K562 (cell line): ENCODE measurements at regions not wholly inside any gene's neighbourhood (a gene's known extent, or its start where the extent isn't known, plus 50 kb on each side); places are given as distances from the start of the nearest gene placed in this dataset.

Source experiments
- ATAC-seq: fragments of 200-7000 bp; cut with Tn5 transposase; 3 replicates; pipeline ENCODE4 v1.9.1; 2020; ENCODE audit warnings: moderate library complexity
- BruUV-seq: library from RNA; stranded (reverse); fragments of 400-500 nt; replicated peaks from 2 replicates; lab custom pipeline; 2021; lab: Mats Ljungman, UMichigan
- CTCF ChIA-PET: fragments of 300-600 bp; formaldehyde crosslinking; extraction: SDS; loops from one replicate; lab custom pipeline; 2021; ENCODE audit warnings: low intra/inter-chr PET ratio; lab: Yijun Ruan, JAX
- POLR2A ChIA-PET: fragments of 300-600, 350-650 bp; sonication (Branson Sonifier 250); formaldehyde crosslinking; extraction: SDS; loops from one replicate; lab custom pipeline; 2021; ENCODE audit warnings: antibody characterized with exemption, inconsistent platforms; lab: Yijun Ruan, JAX
- DNase-seq, 4 experiments: peaks; one replicate each; pipeline versions ENCODE4 v3.0.0 to v3.0.0-alpha.2; 2011 to 2018; ENCODE audit warnings: low spot score in 3 of 4, mixed read lengths in 3 of 4; ENCODE audit errors: extremely low read depth in 1 of 4
- FAIRE-seq: peaks from 2 replicates; lab custom pipeline; 2011; peaks lifted over from hg19 to GRCh38; lab: Jason Lieb, UNC
- H2AFZ ChIP-seq: 2 replicates; pipeline ENCODE4 v1.6.0; 2011; ENCODE audit warnings: low read depth, low read length, control low read depth, inconsistent platforms
- H3K27ac ChIP-seq: fragments of 200-600 bp; 3 replicates; pipeline ENCODE4 v1.8.0; 2011; ENCODE audit warnings: low read depth, mild to moderate bottlenecking, control low read depth, inconsistent platforms, low read length, moderate library complexity, mixed read lengths; ENCODE audit errors: extremely low read depth
- H3K27me3 ChIP-seq, 2 experiments: fragments of 300-600 bp in 1 of 2; 2 replicates in 1 of 2; 3 replicates in 1 of 2; pipeline versions ENCODE4 v1.6.0 to v1.8.0; 2011; ENCODE audit warnings: inconsistent platforms in 2 of 2, low read length in 2 of 2, mild to moderate bottlenecking in 1 of 2, mixed read lengths in 1 of 2, moderate library complexity in 1 of 2; ENCODE audit not compliant: control insufficient read depth in 2 of 2, insufficient read depth in 2 of 2
- H3K36me3 ChIP-seq: fragments of 300-600 bp; 3 replicates; pipeline ENCODE4 v1.8.0; 2011; ENCODE audit warnings: mild to moderate bottlenecking, low read length, inconsistent platforms; ENCODE audit not compliant: control insufficient read depth, insufficient read depth
- H3K4me1 ChIP-seq, 2 experiments: fragments of 200-600 bp in 1 of 2; replicated peaks in 1 of 2; 2 replicates in 1 of 2; 3 replicates in 1 of 2; pipeline versions ENCODE4 v1.5.1 to v1.8.0; 2011; ENCODE audit warnings: inconsistent platforms in 2 of 2, low read length in 2 of 2, mild to moderate bottlenecking in 1 of 2, mixed read lengths in 1 of 2, moderate library complexity in 1 of 2; ENCODE audit not compliant: control insufficient read depth in 2 of 2, insufficient read depth in 2 of 2
- H3K4me2 ChIP-seq: 2 replicates; pipeline ENCODE4 v1.6.1; 2011; ENCODE audit warnings: low read length, control low read depth, inconsistent platforms, mixed read lengths; ENCODE audit not compliant: insufficient read depth
- H3K4me3 ChIP-seq: fragments of 200-600 bp; sonication (generic), shearing (Covaris generic); 2 replicates; pipeline ENCODE4 v1.5.1; 2016; ENCODE audit warnings: control low read depth, inconsistent platforms
- H3K79me2 ChIP-seq: fragments of 200-600 bp; 3 replicates; pipeline ENCODE4 v1.8.0; 2011; ENCODE audit warnings: low read length, inconsistent platforms; ENCODE audit not compliant: control insufficient read depth, insufficient read depth
- H3K9ac ChIP-seq, 2 experiments: 2 replicates each; pipeline versions ENCODE4 v1.6.0 to v1.6.1; 2011; ENCODE audit warnings: low read depth in 2 of 2, low read length in 2 of 2, control low read depth in 1 of 2, inconsistent platforms in 1 of 2, mild to moderate bottlenecking in 1 of 2, mixed read lengths in 1 of 2; ENCODE audit not compliant: insufficient read depth in 1 of 2
- H3K9me1 ChIP-seq: one replicate; pipeline ENCODE4 v1.6.0; 2011; ENCODE audit warnings: inconsistent platforms, mild to moderate bottlenecking, low read length, moderate library complexity; ENCODE audit not compliant: control insufficient read depth, insufficient read depth
- H3K9me3 ChIP-seq: replicated peaks from 2 replicates; pipeline ENCODE4 v1.5.1; 2011; ENCODE audit warnings: low read depth, low read length, inconsistent platforms; ENCODE audit not compliant: control insufficient read depth, insufficient read depth
- H4K20me1 ChIP-seq: replicated peaks from 2 replicates; pipeline ENCODE4 v1.6.1; 2011; ENCODE audit warnings: low read length, inconsistent platforms, mixed read lengths; ENCODE audit not compliant: control insufficient read depth, insufficient read depth
- BRD9 ChIP-seq: fragments of 450-650 bp; IDR thresholded peaks from 2 replicates; pipeline ENCODE4 v1.6.1; 2018; ENCODE audit warnings: low read depth; ENCODE audit not compliant: partially characterized antibody
- CBX3 ChIP-seq, 2 experiments: IDR thresholded peaks; 1 replicate in 1 of 2; 2 replicates in 1 of 2; pipeline ENCODE4 v1.6.1; 2012; ENCODE audit warnings: inconsistent platforms in 2 of 2, low read length in 2 of 2, borderline replicate concordance in 1 of 2, control low read depth in 1 of 2
- CC2D1A ChIP-seq: fragments of 450-650 bp; IDR thresholded peaks from 2 replicates; pipeline ENCODE4 v1.6.1; 2017; ENCODE audit warnings: mild to moderate bottlenecking
- MECOM ChIP-seq: fragments of 250-450 bp; sonication (Bioruptor Pico); IDR thresholded peaks from 2 replicates; pipeline ENCODE4 v1.8.0; 2022; ENCODE audit warnings: inconsistent platforms
- TEAD2 ChIP-seq: fragments of 450-650 bp; IDR thresholded peaks from 2 replicates; pipeline ENCODE4 v1.6.1; 2016; ENCODE audit warnings: missing genetic modification characterization, control low read depth, missing compliant biosample characterization
- UBTF ChIP-seq, 2 experiments: IDR thresholded peaks; 2 replicates each; pipeline ENCODE4 v1.6.1; 2012; ENCODE audit warnings: improper control_type of control experiment in 2 of 2, low read depth in 2 of 2, low read length in 2 of 2, borderline replicate concordance in 1 of 2
- ZNF583 ChIP-seq: fragments of 250-450 bp; sonication (Bioruptor Pico); IDR thresholded peaks from 2 replicates; pipeline ENCODE4 v1.4.0; 2020
- WGBS: fragments of 100-300 bp; shearing (Covaris generic); methylation state at CpG from one replicate; pipeline ENCODE4 v1.1.6; 2016; ENCODE audit warnings: low coverage, mixed read lengths; ENCODE audit not compliant: insufficient coverage; ENCODE audit errors: missing lambda C conversion rate; 5-methylcytosine and 5-hydroxymethylcytosine counted together
- in situ Hi-C: fragments of 300-500 bp; cut with MboI; formaldehyde crosslinking; loops from 4 replicates; pipeline ENCODE4 v1.15.0; 2018; ENCODE audit warnings: inconsistent platforms, mixed read lengths
- intact Hi-C: fragments of 100-400 bp; cut with micrococcal nuclease; formaldehyde crosslinking; loops from 2 replicates; pipeline ENCODE4 v1.14.2; 2022

- intact Hi-C loops (no loop called here), in situ Hi-C loops (no loop called here)
- no peaks in the 10 kb centered on the region for H3K9me1 ChIP-seq
- H3K79me2 ChIP-seq = no peaks in the 10 kb centered on the region
- 0% methylated on average over 3 of the region's 3 CpGs for WGBS
- ChIA-PET CTCF (no interaction called here), POLR2A (no interaction called here)
- H3K4me1 ChIP-seq = no peaks in the 10 kb centered on the region
- H3K27ac ChIP-seq = no peak overlapping the region
- H3K9ac ChIP-seq = no peak overlapping the region
- TF ChIP-seq BRD9 (no peak), CBX3 (IDR thresholded peaks at IDR 0.05; ENCODE audit: borderline replicate concordance in 1 of 2, low read length in 2 of 2) (no peak), MECOM (CRISPR knock-in tag) (no peak), ZNF583 (CRISPR knock-in tag) (no peak), TEAD2 (tag) (no peak), UBTF (IDR thresholded peaks at IDR 0.05; ENCODE audit: borderline replicate concordance in 1 of 2, low read depth in 2 of 2, low read length in 2 of 2) (no peak), CC2D1A (no peak)
- no peak overlapping the region for H2AFZ ChIP-seq
- no peaks in the 10 kb centered on the region for H3K9me3 ChIP-seq
- no peak for FAIRE-seq
- no peak for DNase-seq
- no peak overlapping the region for H3K4me3 ChIP-seq
- no peaks in the 10 kb centered on the region for H4K20me1 ChIP-seq
- H3K36me3 ChIP-seq = no peaks in the 10 kb centered on the region
- no peaks in the 10 kb centered on the region; a peak in 1 of 5 replicates for H3K27me3 ChIP-seq
- no peak for ATAC-seq
- no TSS peak for BruUV-seq
- no peak overlapping the region for H3K4me2 ChIP-seq
Observed at GRCh38 chr5:61948151-61948550, 357.9 kb upstream of the KIF2A start.
